HuH-7 (cell line): ENCODE measurements at regions not wholly inside any gene's neighbourhood (a gene's known extent, or its start where the extent isn't known, plus 50 kb on each side); places are given as distances from the start of the nearest gene placed in this dataset.

Experiments used
- DNase-seq: peaks from one replicate; pipeline ENCODE4 v3.0.0; 2011; ENCODE audit warnings: low spot score

DNA sequence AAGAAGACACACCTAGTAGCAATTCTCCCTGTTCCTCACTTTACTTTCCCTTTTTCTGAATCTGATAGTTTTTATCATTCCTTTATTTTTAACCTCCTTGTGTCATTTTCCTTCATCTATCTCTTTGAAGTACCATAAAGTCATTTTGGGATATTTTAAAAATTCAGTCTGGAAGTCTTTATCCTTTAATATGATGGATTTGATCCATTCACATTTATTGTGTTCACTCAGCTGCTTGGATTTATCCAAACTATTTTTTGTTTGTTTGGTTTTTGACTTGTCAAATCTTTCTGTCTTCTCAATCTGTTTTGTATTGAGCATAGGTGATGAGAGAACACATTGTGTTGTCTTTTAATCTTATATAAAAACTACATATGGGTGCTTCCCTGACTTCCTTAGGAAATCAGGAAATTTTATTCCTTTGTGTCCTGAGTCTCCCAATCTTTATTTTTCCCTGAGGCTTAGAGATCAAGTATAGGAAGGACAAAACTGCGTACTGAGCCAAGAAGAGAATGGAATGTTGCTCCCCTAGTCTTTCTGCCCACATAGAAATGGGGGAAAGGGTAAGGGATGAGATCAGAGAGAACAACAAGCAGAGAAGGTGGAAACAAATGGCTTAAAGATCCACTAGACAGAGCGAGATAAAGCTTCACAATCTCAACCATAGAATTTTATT lies 132.7 kb upstream of the HABP2 start:
- no peak for DNase-seq

DNA sequence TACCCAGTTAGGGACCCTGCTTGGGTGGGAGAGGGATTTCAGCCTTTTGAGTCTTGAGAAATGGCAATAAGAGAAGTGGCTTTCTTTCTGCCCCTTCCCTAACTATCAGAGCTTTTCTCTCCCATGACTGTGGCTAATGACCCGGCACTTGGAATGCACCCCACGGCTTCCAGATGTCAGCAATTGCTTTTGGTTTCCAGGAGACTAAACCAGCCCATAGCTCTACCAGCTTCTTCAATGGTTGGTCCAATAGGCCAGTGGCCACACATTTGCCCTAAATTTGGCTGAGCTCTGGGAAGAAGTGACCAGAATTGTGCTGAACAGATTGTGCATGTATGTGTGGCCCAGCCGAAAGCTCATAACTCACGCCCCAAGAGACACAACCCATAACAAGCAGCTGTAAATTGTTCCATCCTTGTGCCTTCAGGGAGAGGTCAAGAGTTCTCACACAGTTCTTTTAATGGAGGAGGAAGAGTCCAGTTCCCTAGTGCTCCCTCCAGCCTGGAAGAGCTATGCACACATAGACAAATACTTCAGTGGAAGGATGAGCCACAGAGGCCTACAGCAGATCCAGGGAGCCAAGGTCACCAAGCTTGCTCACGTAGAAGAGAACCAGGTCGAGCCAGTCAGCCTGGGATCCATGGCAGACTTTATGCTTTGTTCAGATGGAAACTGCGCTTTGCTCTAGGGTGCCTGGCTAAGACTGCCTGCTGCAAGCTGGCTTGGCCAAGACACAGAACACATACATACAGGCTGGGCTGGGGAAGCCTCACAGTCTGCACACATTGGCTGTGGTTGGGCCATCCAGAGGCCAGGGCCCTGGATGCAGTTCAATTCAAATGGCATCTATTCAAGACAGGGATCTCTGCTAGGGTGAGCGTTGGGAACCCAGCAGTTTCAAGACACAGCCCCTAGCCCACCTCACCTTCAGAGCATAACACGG lies 131.8 kb upstream of the HABP2 start:
- no peak for DNase-seq

DNA sequence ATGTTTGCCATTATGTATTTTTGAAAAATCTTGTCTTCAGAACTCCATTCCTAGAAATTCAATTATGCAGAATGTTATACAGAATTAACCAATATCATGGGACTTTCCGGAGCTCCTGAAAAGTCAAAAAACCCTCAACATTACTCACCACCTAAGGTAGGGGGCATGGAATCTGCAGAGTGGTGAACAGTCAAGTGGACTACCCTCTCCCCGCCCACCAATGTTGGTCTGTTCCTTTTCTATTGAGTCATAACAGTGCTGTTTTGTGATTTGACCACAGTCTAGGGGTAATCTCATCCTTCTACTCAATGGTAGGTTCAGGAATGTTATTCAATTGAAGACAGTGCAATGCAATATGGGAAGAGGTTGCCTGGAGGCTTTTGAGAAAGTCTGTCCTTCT lies 130.5 kb upstream of the HABP2 start:
- no peak for DNase-seq

DNA sequence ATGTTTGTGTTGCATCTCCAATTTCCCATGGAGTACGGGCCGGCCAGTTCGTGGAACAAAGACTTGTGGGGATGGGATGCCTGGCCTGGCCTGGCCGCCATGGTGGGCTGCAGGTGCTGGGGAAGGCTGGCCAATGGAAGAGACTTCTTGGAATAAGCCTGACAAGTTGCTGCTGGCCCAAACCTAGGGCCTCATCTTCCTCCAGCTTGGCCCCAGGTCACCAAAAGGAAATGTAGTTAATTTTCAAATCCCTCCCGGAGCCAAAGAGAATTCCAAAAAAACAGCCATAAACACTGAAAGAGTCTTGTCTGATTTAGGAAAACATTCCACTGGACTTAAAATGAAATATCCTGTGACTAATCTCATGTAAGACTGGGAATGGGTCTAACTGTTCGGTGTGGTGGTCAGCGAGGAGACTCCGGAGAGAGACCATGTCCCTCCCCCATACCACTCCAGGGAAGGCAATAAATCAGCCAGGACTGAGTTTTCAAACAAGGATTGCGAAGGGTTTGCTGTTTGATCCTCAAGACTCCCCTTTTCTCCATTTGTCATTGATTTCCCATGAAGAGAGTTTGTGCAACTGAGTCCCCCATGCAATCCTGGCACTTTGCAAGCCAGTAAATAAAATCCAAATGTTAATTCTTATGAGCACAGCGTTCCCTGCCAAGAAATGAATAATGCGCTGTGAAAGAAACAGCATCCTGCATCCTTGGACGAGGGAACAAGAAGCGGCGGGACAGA lies 128.7 kb upstream of the HABP2 start:
- no peak for DNase-seq

DNA sequence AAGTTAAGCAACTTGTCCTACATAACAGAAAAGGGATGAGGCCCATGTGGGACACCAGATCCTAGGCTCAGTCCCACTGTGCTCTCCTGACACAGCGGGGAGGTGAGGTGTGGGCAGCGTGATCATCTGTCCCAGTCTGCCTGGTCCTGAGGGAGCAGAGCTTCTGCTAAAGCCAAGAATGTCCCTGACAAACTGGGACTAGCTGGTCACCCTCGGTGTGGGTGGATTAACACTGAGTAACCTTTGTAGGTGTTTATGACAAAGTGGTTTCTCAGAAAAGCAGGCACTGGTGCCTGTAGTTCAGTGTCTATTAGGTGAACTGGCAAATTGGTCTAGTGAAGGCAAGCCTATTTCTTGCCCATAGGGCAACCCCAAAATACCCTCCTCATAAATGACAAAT lies 127.8 kb upstream of the HABP2 start:
- no peak for DNase-seq

DNA sequence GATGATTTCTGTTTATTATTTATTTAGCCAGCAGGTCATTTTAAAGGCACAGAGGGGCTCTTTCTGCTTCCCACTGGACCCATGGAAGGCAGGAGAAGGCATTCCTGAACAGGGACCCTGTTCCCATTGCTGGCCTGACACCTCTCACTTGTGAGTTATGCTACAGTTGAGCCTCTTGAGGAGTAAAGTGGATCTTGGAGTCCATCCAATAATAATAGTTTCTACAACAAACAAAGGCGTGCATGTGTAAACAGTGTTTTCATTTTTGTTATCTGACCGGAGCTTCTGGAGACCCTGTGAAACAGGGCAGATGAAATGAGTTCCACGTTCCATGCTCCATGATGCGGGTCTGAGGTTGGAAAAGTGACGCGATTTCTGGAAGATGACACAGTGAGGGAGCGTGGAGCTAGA lies 127.3 kb upstream of the HABP2 start:
- no peak for DNase-seq

DNA sequence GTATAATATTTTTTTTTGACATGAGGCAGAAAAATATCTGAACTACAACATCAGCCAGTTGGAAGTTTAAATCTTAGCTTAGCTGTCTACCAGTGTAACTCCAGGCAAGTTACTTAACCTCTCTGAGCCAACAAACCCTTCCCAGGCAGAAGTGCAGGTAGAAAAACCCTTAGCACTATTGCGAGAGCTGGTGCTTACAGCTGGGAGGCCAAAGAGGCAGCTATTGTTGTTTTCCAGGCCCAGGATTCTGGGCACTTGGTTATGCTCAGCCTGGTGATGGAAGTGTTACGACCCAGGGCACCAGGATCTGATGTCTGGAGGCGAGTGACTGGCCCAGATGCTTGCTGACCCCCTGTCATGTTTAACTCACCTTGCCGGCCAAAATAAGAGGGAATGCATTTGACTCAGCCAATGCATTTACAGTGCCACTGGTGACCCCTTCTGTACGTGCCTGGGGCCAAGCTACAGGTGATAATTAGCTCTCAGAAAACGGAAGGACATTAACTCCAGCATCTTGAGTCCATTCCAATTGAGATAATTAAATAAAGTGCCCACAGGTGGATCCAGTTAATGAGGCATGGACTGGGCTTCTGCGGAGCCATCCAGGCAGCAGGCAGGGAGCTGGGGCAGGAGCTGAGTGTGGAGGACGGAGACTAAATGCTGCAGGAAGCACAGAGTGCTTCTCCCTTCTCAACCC lies 126.5 kb upstream of the HABP2 start:
- no peak for DNase-seq

DNA sequence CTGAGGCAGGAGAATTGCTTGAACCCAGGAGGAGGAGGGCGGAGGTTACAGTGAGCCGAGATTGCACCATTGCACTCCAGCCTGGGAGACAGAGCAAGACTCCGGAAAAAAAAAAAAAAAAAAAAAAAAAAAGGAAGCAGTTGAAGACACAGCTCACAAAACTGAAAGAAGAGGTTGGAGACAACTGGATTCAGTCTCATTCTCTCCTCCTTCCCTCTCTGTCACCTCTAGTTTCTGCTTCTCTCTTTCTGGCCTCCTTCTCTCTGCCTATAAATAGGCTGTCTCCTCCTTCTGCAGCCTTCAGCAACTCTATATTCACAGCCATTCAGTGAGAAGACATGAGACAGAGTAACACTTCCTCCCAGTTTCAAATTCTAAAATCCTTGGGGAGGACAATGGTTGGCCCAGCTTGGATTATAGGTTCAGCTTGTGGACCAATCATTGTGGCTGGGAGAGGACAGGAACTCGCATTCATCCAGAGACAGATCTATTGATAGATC lies 125.6 kb upstream of the HABP2 start:
- DNase-seq: no peak

DNA sequence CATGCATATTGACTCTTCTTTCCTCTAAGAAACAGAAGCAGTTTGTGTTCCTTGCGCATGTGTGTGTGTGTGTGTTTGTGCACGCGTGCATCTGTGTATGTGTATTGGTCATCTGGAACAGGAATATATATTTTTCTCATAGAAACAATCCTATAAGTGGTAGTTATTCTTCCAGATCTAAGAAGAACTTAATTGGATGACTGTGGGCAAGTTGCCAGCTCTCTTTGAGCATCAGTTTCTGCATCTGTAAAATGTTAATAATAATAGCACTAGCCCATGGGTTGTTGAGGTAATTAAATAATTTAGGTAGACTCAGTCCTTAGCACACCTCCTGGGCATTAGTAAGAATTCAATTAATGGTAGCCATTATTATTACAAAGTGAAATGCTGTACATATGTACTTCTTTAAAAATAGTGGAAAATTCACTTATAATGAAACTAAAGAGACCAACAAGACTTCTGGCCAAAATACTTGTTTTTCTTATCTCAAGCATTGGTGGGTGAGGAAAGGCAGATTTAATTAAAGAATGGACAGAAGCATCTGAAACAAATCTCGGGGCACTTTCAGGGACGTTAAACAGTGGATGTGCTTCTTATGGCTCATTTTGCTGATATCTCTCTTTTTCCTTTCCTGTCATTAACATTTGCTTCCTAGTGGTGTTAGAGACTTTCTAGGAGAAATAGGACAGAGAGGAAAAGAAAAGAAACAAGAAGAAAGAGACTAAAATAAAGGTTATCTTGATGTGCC lies 124.9 kb upstream of the HABP2 start:
- no peak for DNase-seq

DNA sequence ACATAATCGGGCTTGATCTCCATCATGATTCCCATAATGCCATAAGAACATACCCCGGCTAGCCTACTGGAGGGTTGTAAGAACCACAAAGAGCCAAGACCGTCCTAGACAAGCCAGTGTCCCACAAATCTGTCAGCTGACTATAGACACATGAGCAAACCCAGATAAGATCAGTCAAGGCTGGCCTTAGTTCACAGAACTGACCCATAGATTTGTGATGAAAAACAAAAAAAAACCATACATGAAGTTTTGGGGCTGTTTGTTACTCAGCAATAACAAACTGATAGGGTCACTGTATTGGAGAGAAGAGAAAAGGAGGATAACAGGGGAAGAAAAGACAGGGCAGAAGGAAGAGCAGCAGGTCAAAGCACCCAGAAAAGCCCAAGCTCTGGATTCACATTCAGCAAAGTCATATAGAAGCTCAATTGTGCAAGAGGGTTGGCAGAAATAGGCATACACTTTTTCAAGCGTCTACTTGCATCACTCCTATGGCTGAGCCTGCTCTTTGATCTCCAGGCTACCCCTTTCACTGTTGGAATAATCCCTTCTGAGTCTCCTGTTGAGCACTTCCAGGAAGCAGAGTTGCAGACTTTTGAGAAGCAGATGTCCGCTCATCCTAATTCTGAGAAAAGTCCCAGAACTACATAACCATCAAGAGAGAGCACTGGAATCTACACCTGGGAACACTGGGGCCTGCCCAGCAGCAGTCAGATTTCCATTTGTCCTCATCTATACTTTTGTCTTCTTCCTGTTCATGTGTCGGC lies 122.0 kb upstream of the HABP2 start:
- no peak for DNase-seq

DNA sequence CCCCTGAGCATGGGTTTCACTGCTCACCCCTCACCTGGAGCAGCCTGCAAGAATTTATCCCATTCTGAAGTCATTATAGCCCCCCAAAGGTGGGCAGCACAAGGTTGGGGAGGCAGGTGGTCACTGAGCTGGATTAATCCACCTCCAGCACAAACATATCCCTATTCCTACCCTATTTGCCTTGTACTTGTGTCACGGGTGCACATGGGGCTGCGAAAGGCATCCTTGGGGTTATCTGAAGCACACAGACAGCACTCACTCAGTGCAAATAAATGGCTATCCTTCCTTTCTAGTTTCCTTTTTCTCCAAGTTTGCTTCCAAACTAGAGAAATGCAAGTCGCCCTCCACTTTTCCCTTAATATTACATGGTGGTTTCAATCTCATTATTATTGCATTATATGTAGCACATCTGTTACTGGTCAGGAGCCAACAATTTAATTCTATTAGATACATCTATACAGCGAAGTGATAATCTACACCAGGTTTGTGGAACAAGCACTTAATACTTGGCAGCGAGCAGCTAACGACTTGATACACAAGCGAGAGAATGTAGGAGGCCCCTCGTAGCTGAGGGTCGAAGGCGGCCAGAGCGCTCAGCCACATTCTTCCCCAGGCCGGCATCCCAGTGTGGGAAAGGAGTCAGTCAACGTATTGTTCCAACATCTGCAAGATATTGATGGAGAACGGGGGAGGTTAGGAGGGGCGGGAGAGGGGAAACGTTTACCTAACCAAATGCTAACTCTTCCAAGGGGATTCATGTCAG lies 121.3 kb upstream of the HABP2 start:
- no peak for DNase-seq

DNA sequence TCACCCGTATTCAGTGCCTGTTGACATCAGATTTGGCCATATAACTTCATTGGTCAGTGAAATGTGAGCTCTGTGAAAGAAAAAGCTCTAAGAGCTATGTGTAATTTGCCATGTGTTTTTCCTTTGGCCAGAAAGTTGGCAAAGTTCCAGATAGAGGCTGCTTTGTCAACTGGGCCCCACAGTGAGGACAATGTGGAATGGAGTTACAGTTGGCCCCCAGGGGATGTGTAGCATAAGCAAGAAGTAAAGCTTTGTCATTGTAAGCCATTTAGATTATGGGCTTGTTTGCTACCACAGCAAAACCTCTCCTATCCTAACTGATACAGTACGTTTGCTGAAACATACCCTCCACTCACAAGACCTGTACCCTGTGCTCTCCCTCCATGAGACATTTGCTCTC lies 119.1 kb upstream of the HABP2 start:
- DNase-seq: no peak

DNA sequence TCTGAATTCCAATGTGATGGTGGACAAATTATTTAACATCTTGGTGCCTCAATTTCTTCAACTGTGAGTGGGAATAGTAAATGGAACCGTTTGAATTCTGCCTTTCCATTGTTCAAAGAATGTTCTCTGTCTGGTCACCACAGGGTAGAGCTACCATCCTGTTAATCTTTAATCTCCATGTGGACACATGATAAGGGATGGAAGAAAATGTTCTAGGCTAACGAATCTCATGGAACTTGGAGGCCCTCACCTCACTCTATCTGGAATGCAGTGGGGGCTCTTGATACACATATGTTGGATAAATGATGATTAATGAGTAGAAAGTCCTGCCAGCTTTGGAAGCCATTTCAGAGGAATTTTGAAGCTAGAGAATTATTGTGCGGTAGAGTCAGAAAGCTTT lies 118.5 kb upstream of the HABP2 start:
- DNase-seq: no peak

DNA sequence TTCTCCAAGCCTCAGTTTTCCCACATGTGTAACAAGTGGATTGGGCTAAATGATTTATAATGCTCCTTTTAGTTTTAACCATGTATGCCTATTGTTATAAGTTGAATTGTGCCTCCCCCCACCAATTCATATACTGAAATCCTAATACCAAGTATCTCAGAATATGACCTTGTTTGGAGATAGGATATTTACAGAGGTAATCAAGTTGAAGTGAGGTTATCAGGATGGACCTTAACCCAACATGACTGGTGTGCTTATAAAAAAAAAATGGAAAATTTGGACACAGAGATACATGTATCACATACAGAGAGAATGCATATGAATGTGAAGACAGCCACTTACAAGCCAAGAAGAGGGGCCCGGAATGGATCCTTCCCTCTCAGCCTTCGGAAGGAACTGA lies 117.9 kb upstream of the HABP2 start:
- DNase-seq: no peak

DNA sequence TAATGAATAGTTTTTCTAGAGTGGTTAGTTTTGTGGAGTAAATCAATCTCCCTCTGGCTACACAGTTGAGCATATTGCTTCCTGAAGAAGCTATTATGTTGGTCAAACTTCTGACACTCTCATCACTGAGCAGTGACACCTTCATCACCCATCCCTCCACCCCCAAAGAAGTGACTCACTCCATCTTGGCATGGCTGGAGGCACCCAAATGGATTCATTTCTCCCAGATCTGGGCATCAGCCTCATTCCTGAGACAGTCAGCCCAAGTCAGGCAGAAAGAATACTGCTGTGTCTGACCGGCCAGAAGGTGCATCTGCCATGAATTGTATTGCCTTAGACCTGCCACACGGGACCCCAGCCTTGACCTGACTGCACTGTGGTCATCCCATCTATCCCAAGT lies 117.0 kb upstream of the HABP2 start:
- no peak for DNase-seq

DNA sequence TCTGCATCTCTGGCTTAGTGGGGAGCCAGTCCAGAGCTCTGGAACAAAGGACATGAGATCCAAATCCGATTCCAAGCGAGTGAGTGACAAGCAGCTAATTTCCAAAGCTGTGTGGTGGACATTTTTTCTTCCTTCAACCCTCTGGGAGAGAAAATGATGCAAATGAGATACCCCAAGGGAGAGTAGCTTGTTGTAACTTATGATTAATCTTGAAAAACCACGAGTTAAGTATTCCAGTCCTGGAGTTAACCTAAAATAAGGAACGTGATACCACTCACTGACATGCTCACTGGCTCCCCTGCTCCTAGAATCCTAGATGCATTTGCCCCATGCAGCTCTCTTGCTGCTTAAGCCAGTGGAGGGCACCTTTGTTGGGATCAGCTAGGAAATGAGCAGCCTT lies 116.0 kb upstream of the HABP2 start:
- DNase-seq: no peak

DNA sequence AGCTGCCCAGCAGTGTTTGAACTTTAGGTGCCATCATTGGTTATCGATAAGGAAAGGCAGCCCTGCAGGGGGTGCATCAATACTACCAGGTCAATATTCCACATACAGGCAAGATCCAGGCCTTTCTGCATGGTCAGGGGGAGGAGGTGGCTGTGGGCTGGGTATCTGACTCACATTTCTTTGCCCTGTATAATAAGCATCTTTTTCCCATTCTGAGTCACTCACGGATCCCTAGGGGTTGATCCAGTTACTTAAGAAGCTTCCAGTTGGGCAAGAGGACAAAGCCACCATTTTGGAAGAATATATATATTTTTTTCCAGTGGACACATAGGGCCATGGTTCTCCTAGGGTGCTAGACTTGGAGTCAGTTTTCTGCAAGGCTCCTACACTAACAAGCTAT lies 114.2 kb upstream of the HABP2 start:
- no peak for DNase-seq

DNA sequence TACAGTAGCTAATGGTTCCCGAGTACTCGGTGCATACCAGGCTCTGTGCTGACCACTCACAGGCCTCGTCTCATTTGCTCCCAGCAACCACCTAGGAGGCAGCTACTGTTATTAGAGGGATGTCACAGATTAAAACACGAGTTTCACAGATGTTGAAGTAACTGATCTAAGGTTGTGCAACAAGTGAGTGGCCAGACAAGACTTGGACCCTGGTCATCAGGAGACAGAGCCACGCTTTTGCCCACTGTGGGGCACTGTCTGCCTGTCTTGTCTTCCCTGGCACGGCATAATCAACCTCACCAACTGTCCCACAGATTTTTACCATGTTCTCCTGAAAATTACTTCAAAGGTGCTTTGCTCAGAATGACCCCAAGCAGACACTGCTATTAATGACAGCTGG lies 111.6 kb upstream of the HABP2 start:
- no peak for DNase-seq

DNA sequence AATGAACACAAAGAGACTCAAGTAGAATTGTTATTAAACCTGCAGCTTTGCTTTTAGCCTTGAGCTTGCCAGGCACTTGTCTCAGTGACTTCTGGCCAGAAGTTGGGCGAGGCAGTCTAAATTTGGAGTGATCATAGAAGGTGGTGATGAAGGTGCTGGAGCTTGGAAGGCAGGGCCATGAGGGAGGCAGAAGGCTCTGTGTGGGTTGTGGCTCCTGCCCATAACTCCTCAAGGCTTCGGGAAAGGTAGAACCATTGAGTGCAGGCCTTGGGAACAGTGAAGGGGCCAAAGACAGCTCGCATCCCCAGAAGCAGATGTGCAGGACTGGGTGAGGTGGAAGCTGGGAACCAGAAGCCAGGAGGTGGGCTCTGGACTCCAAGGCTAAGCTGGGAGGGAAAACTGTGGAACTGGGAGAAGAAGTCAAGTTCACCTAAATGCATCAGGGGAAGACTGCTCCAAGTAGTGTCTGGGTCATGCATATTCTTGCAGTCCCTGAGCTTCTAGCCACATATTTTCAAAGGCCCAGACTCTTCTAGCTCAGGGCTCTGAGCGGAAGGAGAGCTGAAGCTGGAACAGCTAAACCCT lies 111.1 kb upstream of the HABP2 start:
- no peak for DNase-seq
